D721Med (cell line): ENCODE measurements at regions not wholly inside any gene's neighbourhood (a gene's known extent, or its start where the extent isn't known, plus 50 kb on each side); places are given as distances from the start of the nearest gene placed in this dataset.

Source experiments
- DNase-seq: peaks from one replicate; pipeline ENCODE4 v3.0.0; 2011; ENCODE audit warnings: low spot score; ENCODE audit not compliant: insufficient read length
- FAIRE-seq: peaks from 2 replicates; lab custom pipeline; 2011; peaks lifted over from hg19 to GRCh38; lab: Jason Lieb, UNC
- TF ChIP-seq, protein P1 (sequence below): IDR thresholded peaks from 2 replicates; pipeline ENCODE4 v1.5.1; 2012; ENCODE audit warnings: mild to moderate bottlenecking, control low read depth; ENCODE audit not compliant: insufficient read depth; ENCODE audit errors: missing control alignments

DNA sequence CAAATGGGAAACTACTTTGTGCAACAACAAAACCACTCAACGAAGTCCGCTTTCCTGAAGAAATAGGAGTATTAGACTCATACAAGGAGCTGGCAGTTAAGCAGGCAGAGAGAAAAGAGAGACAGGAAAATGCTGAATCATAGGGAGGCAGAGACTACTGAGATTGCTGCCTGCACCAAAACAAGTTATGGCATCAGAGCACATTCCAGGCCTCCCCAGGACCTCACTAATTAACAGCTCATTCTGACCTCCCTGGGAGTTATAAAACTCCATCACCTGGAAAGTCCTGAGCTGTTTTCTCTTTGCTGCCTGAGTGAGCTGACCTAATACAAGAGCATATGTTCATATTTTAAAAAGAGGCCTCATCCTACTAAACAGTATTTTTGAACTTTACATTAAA, 741.0 kb downstream of the MCTP2 start:
- no peak for FAIRE-seq
- TF ChIP-seq, protein P1, sequence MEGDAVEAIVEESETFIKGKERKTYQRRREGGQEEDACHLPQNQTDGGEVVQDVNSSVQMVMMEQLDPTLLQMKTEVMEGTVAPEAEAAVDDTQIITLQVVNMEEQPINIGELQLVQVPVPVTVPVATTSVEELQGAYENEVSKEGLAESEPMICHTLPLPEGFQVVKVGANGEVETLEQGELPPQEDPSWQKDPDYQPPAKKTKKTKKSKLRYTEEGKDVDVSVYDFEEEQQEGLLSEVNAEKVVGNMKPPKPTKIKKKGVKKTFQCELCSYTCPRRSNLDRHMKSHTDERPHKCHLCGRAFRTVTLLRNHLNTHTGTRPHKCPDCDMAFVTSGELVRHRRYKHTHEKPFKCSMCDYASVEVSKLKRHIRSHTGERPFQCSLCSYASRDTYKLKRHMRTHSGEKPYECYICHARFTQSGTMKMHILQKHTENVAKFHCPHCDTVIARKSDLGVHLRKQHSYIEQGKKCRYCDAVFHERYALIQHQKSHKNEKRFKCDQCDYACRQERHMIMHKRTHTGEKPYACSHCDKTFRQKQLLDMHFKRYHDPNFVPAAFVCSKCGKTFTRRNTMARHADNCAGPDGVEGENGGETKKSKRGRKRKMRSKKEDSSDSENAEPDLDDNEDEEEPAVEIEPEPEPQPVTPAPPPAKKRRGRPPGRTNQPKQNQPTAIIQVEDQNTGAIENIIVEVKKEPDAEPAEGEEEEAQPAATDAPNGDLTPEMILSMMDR, result no peak

DNA sequence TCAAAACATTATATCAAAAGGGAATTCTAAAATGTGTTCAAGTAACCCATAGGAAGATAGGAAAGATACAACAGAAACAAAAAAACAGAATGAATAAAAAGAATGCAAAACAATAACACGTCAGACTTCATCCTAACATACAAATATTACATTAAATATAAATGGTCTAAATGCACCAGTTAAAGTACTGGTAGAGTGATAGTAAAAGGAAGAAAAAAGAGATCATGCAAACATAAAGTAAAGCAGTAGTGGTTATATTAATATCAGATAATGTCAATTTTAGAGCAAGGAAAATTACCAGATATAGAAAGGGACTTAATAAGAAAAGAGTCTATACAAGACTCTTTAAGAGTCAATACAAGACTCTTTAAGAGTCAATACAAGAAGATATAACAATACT, 755.7 kb downstream of the MCTP2 start:
- DNase-seq (no peak), FAIRE-seq (no peak)
- TF ChIP-seq, protein P1, result no peak

More for the DNA sequence above, 741.0 kb downstream of the MCTP2 start:
- no peak for DNase-seq

DNA sequence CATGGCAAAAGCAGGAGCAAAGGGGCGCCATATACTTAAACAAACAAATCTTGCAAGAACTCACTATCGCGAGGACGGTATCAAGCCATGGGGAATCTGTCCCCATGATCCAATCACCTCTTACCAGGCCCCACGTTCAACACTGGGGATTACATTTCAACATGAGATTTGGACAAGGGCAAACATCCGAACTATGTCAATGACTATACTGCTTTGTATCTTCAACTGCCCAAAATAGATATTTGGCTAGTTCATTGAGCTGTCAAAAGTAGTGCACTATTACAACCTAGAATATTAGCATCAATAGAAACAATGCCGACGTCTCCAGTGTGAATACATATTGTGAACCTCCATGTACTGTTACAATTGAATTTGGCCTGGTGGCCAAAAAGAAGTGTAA, 760.4 kb downstream of the MCTP2 start:
- TF ChIP-seq, protein P1, result no peak
- DNase-seq (no peak), FAIRE-seq (no peak)

DNA sequence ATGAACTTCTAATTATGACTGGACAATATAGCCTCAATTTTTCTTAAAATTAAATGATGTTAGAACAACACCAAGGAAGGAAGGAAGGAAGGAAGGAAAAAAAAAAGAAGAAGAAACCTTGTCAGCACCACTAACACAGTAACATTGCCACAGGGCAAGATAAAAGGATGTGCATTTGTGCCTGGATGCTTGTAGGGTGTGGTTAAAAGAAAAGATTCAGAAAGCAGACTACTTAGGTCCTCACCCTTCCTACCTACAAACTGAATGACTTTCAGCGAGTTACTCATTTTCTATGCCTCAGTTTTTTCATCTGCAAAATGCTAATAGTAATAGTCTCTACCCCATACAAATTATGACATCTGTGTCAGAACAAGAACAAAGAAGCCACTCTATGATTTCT, 778.3 kb downstream of the MCTP2 start:
- FAIRE-seq (no peak), DNase-seq (no peak)
- TF ChIP-seq, protein P1, result no peak

DNA sequence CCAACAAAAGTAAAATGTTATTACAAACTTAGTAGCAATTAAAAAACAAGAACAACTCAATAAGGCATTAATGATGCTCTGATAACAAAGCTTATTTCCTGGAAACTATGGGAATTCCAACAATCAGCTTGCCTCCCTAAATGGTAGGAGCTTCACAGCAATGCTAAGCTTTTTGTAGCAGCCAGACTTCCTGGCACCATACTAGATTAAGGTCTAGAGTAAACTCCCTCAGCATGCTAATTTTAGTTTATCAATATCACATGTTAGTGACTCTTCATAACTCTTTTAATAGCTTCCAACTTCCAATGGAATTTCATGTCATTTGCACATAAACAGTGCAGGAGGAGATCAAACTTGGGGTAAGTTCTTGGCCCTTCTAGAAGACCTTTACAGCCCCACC, 782.0 kb downstream of the MCTP2 start:
- FAIRE-seq (no peak), DNase-seq (no peak)
- TF ChIP-seq, protein P1, result no peak

DNA sequence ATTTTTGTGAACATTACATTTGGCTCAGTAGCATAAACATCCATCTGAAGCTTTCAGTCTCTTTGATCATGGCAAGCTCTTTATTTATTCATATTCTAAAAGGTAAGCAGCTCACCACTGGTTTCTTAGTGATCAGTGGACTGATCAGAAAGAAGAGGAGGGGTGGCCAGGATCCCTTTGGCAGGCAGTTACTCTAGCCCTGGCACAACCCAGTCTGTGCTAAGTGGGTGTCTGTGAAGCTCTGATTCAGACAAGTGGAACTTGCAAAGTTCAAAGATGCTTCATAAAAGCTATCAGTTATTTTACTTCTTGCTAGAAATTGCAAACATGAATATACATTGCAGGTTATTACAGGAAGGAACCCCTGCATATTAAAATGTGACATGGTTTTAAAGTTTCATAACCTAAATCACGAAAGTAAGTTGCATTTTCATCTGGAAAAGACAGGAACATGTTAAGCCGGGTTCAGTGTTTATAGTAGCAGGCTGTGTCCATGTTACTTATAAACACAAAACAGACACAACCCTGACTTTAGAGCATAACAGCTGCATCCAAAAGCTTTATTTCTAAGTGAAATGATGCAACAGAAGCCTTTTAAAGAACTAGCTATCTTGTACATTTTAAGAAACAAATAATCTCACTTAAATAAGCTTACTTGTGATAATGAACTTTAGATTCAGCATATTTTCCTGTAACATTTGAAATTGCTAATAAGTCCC, 785.3 kb downstream of the MCTP2 start:
- FAIRE-seq, result no peak
- DNase-seq, result no peak
- TF ChIP-seq, protein P1, result no peak

DNA sequence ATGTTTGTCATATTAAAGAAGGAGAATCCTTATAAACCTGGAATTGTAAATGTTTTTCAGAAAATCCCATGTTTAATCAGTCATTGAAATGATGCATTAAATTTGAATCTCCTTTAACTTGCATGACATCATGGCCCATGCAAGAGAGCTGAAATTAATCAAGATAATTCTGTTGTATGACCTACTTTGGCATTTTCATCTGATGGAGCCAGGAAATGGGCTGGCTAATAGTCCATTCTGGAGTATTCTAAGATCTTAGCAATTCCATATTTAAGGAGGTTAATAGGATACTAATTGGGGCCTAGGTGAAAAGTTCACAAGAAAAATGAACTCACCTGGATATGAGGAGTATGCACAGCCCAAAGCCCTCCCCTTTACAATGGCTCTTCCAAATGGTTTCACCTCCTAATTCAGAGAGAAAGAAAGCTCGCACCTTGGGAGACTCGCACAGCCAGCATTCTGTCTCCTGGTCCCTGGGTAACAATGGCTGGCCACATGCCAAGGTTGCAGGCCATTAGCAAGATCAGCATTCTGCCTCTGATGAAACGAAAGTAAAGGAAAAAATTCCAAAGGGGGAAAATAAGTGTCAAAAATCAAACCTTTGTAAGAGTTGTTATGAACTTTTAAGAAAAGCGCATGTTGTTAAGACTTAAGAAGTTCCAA, 786.4 kb downstream of the MCTP2 start:
- no peak for FAIRE-seq
- DNase-seq, result no peak
- TF ChIP-seq, protein P1, result no peak
